Kidney (tissue), 13 donors: ENCODE measurements at regions not wholly inside any gene's neighbourhood (a gene's known extent, or its start where the extent isn't known, plus 50 kb on each side); places are given as distances from the start of the nearest gene placed in this dataset.

Source experiments
- DNase-seq, 5 donors: peaks; one replicate each; pipeline ENCODE4 v3.0.0-alpha.2; 2013 to 2020
- FAIRE-seq: peaks from 2 replicates; lab custom pipeline; 2012; peaks lifted over from hg19 to GRCh38; lab: Jason Lieb, UNC
- H3K27ac ChIP-seq, 2 donors: one replicate each; pipeline ENCODE4 v1.7.0; 2013; ENCODE audit warnings: low read depth in 2 of 2, low read length in 2 of 2, inconsistent platforms in 1 of 2
- H3K27me3 ChIP-seq: one replicate; pipeline ENCODE4 v1.7.1; 2013; ENCODE audit warnings: low read length, inconsistent platforms; ENCODE audit not compliant: control insufficient read depth, insufficient read depth
- H3K36me3 ChIP-seq, 3 donors: one replicate each; pipeline versions ENCODE4 v1.7.0 to v1.7.1; 2013; ENCODE audit warnings: low read length in 3 of 3, control low read depth in 1 of 3, inconsistent platforms in 1 of 3; ENCODE audit not compliant: insufficient read depth in 3 of 3, control insufficient read depth in 2 of 3
- H3K4me1 ChIP-seq, 3 donors: one replicate each; pipeline versions ENCODE4 v1.7.0 to v1.7.1; 2013; ENCODE audit warnings: low read length in 3 of 3, inconsistent platforms in 1 of 3, low read depth in 1 of 3; ENCODE audit not compliant: control insufficient read depth in 2 of 3, insufficient read depth in 2 of 3
- H3K4me3 ChIP-seq, 3 donors: one replicate each; pipeline versions ENCODE4 v1.7.0 to v1.8.1; 2013; ENCODE audit warnings: low read length in 3 of 3, control low read depth in 1 of 3, inconsistent platforms in 1 of 3
- H3K9ac ChIP-seq, 3 donors: one replicate each; pipeline versions ENCODE4 v1.7.0 to v1.7.1; 2013; ENCODE audit warnings: low read length in 3 of 3, control low read depth in 1 of 3, inconsistent platforms in 1 of 3
- H3K9me3 ChIP-seq, 3 donors: one replicate each; pipeline versions ENCODE4 v1.7.0 to v1.7.1; 2013; ENCODE audit warnings: low read length in 3 of 3, control low read depth in 1 of 3, inconsistent platforms in 1 of 3; ENCODE audit not compliant: control insufficient read depth in 2 of 3, insufficient read depth in 1 of 3
- intact Hi-C: fragments of 100-400 bp; cut with DNase I; formaldehyde crosslinking; loops from one replicate; pipeline ENCODE4 v1.11.1; 2022
- TF ChIP-seq, protein P1 (sequence below): IDR thresholded peaks from 3 replicates; pipeline ENCODE4 v1.5.1; 2012; ENCODE audit warnings: mild to moderate bottlenecking, moderate library complexity, borderline replicate concordance; ENCODE audit not compliant: insufficient read depth; ENCODE audit errors: extremely low read depth
- donor health status: control.
- donor health status: control.
- donor health status: control.
- donor health status: control.
- donor health status: control.
- donor health status: DM: yes; HTN: yes; CAD: no.
- donor health status: Normal renal cell carcinoma (clear cell type).

DNA sequence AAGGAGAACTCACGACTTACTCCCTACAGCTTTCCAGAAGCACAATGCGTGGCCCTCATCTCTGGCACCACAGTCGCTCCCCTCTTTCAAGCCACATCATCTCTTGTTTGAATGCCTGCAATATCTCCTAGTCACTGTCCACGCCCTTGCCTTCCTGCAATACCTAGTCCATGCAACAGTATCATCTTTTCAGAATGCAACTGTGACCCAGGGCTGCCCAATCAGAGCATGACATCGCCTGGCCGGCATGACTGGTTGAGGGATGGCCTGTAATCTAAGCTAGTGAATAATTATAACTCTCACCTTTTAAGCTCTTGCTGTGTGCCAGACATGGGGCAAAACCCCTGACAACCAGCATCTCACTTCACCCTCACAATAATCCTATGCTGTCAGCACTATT, 52.5 kb upstream of the CPEB4 start:
- DNase-seq (no peak), FAIRE-seq (no peak)
- no peaks in the 10 kb centered on the region for H3K27me3 ChIP-seq
- H3K36me3 ChIP-seq, result no peaks in the 10 kb centered on the region
- no peaks in the 10 kb centered on the region for H3K9me3 ChIP-seq
- intact Hi-C loops, result no loop called here
- TF ChIP-seq, protein P1, sequence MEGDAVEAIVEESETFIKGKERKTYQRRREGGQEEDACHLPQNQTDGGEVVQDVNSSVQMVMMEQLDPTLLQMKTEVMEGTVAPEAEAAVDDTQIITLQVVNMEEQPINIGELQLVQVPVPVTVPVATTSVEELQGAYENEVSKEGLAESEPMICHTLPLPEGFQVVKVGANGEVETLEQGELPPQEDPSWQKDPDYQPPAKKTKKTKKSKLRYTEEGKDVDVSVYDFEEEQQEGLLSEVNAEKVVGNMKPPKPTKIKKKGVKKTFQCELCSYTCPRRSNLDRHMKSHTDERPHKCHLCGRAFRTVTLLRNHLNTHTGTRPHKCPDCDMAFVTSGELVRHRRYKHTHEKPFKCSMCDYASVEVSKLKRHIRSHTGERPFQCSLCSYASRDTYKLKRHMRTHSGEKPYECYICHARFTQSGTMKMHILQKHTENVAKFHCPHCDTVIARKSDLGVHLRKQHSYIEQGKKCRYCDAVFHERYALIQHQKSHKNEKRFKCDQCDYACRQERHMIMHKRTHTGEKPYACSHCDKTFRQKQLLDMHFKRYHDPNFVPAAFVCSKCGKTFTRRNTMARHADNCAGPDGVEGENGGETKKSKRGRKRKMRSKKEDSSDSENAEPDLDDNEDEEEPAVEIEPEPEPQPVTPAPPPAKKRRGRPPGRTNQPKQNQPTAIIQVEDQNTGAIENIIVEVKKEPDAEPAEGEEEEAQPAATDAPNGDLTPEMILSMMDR, result no peak
- H3K4me1 ChIP-seq, result peaks cover 6 to 19% (median 11%) of the 10 kb centered on the region in 3 donors
- H3K4me3 ChIP-seq, result no peak overlapping the region
- no peak overlapping the region for H3K27ac ChIP-seq
- H3K9ac ChIP-seq, result no peak overlapping the region

DNA sequence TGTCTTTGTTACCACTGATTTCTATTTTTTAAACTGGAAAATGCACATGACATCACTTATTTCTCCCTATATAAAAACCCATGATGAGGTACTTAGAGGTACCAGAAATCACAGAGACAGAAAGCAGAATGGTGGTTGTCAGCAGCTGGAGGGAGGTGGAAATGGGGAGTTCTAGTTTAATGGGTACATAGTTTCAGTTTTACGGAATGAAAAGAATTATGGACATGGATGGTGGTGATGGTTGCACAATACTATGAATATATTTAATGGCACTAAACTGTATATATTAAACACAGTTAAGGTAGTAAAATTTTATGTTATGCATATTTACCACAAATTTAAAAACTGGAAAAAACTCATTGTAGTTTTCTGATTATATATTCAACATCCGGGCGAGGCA, 50.5 kb upstream of the CPEB4 start:
- no peak for FAIRE-seq
- Histone ChIP-seq H3K27ac (no peak overlapping the region), H3K9ac (no peak overlapping the region), H3K27me3 (no peaks in the 10 kb centered on the region), H3K4me3 (no peak overlapping the region), H3K36me3 (no peaks in the 10 kb centered on the region), H3K4me1 (peaks cover 6 to 10% (median 8%) of the 10 kb centered on the region in 3 donors), H3K9me3 (no peaks in the 10 kb centered on the region)
- intact Hi-C loops, result no loop called here
- TF ChIP-seq, protein P1, result no peak
- DNase-seq, result no peak
